Mesenchymal stem cell (in vitro differentiated cells and primary cell): ENCODE measurements at regions not wholly inside any gene's neighbourhood (a gene's known extent, or its start where the extent isn't known, plus 50 kb on each side); places are given as distances from the start of the nearest gene placed in this dataset.

Experiments
- DNase-seq: peaks from one replicate; pipeline ENCODE4 v3.0.0-alpha.2; 2013
- H2AFZ ChIP-seq: one replicate; pipeline ENCODE4 v1.6.1; 2013; ENCODE audit warnings: low read depth, mild to moderate bottlenecking, control low read depth, inconsistent platforms, low read length, moderate library complexity
- H2AK5ac ChIP-seq: 2 replicates; pipeline ENCODE4 v1.6.1; 2013; ENCODE audit warnings: low read length, moderate library complexity, mild to moderate bottlenecking, inconsistent platforms; ENCODE audit not compliant: severe bottlenecking
- H2BK120ac ChIP-seq: one replicate; pipeline ENCODE4 v1.6.1; 2013; ENCODE audit warnings: low read depth, mild to moderate bottlenecking, inconsistent platforms, low read length, moderate library complexity
- H2BK12ac ChIP-seq, 2 experiments: one replicate each; pipeline ENCODE4 v1.6.1; 2013; ENCODE audit warnings: inconsistent platforms in 2 of 2, low read length in 2 of 2, mild to moderate bottlenecking in 2 of 2, moderate library complexity in 2 of 2, control low read depth in 1 of 2
- H2BK15ac ChIP-seq: one replicate; pipeline ENCODE4 v1.6.1; 2013; ENCODE audit warnings: mild to moderate bottlenecking, low read depth, inconsistent platforms; ENCODE audit not compliant: poor library complexity, severe bottlenecking
- H2BK5ac ChIP-seq: 2 replicates; pipeline ENCODE4 v1.6.1; 2013; ENCODE audit warnings: low read depth, mild to moderate bottlenecking, low read length, control low read depth, inconsistent platforms; ENCODE audit not compliant: poor library complexity, severe bottlenecking
- H3K14ac ChIP-seq, 2 experiments: one replicate each; pipeline ENCODE4 v1.6.1; 2013; ENCODE audit warnings: inconsistent platforms in 2 of 2, low read length in 2 of 2, control low read depth in 1 of 2, mild to moderate bottlenecking in 1 of 2, moderate library complexity in 1 of 2
- H3K18ac ChIP-seq, 2 experiments: one replicate each; pipeline ENCODE4 v1.6.1; 2013; ENCODE audit warnings: inconsistent platforms in 2 of 2, low read length in 2 of 2, control low read depth in 1 of 2, low read depth in 1 of 2, mild to moderate bottlenecking in 1 of 2
- H3K23ac ChIP-seq, 2 experiments: one replicate each; pipeline ENCODE4 v1.6.1; 2013; ENCODE audit warnings: inconsistent platforms in 2 of 2, low read length in 2 of 2, mild to moderate bottlenecking in 2 of 2, moderate library complexity in 2 of 2, control low read depth in 1 of 2
- H3K27ac ChIP-seq: 2 replicates; pipeline ENCODE4 v1.5.1; 2013; ENCODE audit warnings: mild to moderate bottlenecking, moderate library complexity, low read length, control low read depth, inconsistent platforms; ENCODE audit not compliant: poor library complexity, severe bottlenecking
- H3K27me3 ChIP-seq, 2 experiments: 2 replicates each; pipeline versions ENCODE4 v1.6.1 to v1.7.0; 2013; ENCODE audit warnings: low read length in 2 of 2, mild to moderate bottlenecking in 2 of 2, moderate library complexity in 2 of 2, control low read depth in 1 of 2, inconsistent platforms in 1 of 2; ENCODE audit not compliant: control insufficient read depth in 1 of 2, insufficient read depth in 1 of 2
- H3K36me3 ChIP-seq, 2 experiments: 2 replicates each; pipeline versions ENCODE4 v1.6.1 to v1.7.0; 2013; ENCODE audit warnings: low read length in 2 of 2, control low read depth in 1 of 2, inconsistent platforms in 1 of 2, low read depth in 1 of 2, mild to moderate bottlenecking in 1 of 2; ENCODE audit not compliant: insufficient read depth in 2 of 2, control insufficient read depth in 1 of 2
- H3K4ac ChIP-seq, 2 experiments: one replicate each; pipeline ENCODE4 v1.6.1; 2013; ENCODE audit warnings: inconsistent platforms in 2 of 2, low read length in 2 of 2, mild to moderate bottlenecking in 2 of 2, moderate library complexity in 2 of 2, control low read depth in 1 of 2, low read depth in 1 of 2
- H3K4me1 ChIP-seq: 2 replicates; pipeline ENCODE4 v1.6.1; 2013; ENCODE audit warnings: low read depth, low read length, control low read depth; ENCODE audit not compliant: control insufficient read depth, insufficient read depth
- H3K4me2 ChIP-seq: 2 replicates; pipeline ENCODE4 v1.6.1; 2013; ENCODE audit warnings: low read length, mild to moderate bottlenecking, inconsistent platforms; ENCODE audit not compliant: poor library complexity, severe bottlenecking
- H3K4me3 ChIP-seq, 2 experiments: 2 replicates each; pipeline versions ENCODE4 v1.5.1 to v1.7.0; 2013; ENCODE audit warnings: low read length in 2 of 2, mild to moderate bottlenecking in 2 of 2, control low read depth in 1 of 2, low read depth in 1 of 2; ENCODE audit not compliant: insufficient read depth in 1 of 2
- H3K79me1 ChIP-seq: replicated peaks from 2 replicates; pipeline ENCODE4 v1.6.1; 2013; ENCODE audit warnings: mild to moderate bottlenecking, control low read depth, low read length, inconsistent platforms; ENCODE audit not compliant: poor library complexity, severe bottlenecking
- H3K9ac ChIP-seq: 2 replicates; pipeline ENCODE4 v1.7.0; 2013; ENCODE audit warnings: mild to moderate bottlenecking, low read length, moderate library complexity
- H3K9me3 ChIP-seq: 2 replicates; pipeline ENCODE4 v1.7.0; 2013; ENCODE audit warnings: mild to moderate bottlenecking, low read length; ENCODE audit not compliant: control insufficient read depth
- H4K8ac ChIP-seq: one replicate; pipeline ENCODE4 v1.6.1; 2013; ENCODE audit warnings: inconsistent platforms, mild to moderate bottlenecking, low read length, moderate library complexity
- H4K91ac ChIP-seq: one replicate; pipeline ENCODE4 v1.6.1; 2013; ENCODE audit warnings: mild to moderate bottlenecking, low read length, inconsistent platforms
- WGBS: methylation state at CpG from one replicate; pipeline ENCODE4 v1.1.7; 2013; ENCODE audit warnings: mixed read lengths; 5-methylcytosine and 5-hydroxymethylcytosine counted together

GRCh38 chr11:71333473-71333872 lies 81.1 kb upstream of the SHANK2 start:
- Histone ChIP-seq H2BK15ac (no peak overlapping the region), H3K9me3 (peaks cover 8% of the 10 kb centered on the region), H2BK12ac (no peak overlapping the region), H3K27ac (no peak overlapping the region), H3K23ac (no peak overlapping the region), H3K4me2 (no peak overlapping the region), H3K4ac (no peak overlapping the region), H3K79me1 (no peaks in the 10 kb centered on the region), H3K4me3 (no peak overlapping the region), H3K9ac (no peak overlapping the region), H2AK5ac (no peak overlapping the region), H3K27me3 (peaks cover 24 to 68% of the 10 kb centered on the region in 2 experiments), H4K91ac (no peak overlapping the region), H3K36me3 (no peaks in the 10 kb centered on the region), H3K4me1 (no peaks in the 10 kb centered on the region), H4K8ac (no peak overlapping the region), H3K18ac (no peak overlapping the region), H2AFZ (no peak overlapping the region), H2BK5ac (no peak overlapping the region), H3K14ac (no peak overlapping the region), H2BK120ac (no peak overlapping the region)
- no peak for DNase-seq
- 70% methylated on average over 6 of the region's 6 CpGs for WGBS

GRCh38 chr11:71332447-71332846 lies 80.1 kb upstream of the SHANK2 start:
- no peak overlapping the region for H4K8ac ChIP-seq
- no peak overlapping the region for H4K91ac ChIP-seq
- no peaks in the 10 kb centered on the region for H3K36me3 ChIP-seq
- H3K14ac ChIP-seq = no peak overlapping the region
- no peak overlapping the region for H3K9ac ChIP-seq
- no peak overlapping the region for H2BK15ac ChIP-seq
- no peaks in the 10 kb centered on the region for H3K79me1 ChIP-seq
- WGBS = 82% methylated on average over 3 of the region's 5 CpGs
- H3K4me2 ChIP-seq = no peak overlapping the region
- no peak overlapping the region for H3K4ac ChIP-seq
- DNase-seq = no peak
- peaks cover 23 to 68% of the 10 kb centered on the region in 2 experiments for H3K27me3 ChIP-seq
- no peak overlapping the region for H2BK12ac ChIP-seq
- no peaks in the 10 kb centered on the region for H3K4me1 ChIP-seq
- no peak overlapping the region for H2BK120ac ChIP-seq
- H3K4me3 ChIP-seq = no peak overlapping the region
- no peak overlapping the region for H3K27ac ChIP-seq
- H2AFZ ChIP-seq = no peak overlapping the region
- peaks cover 8% of the 10 kb centered on the region for H3K9me3 ChIP-seq
- no peak overlapping the region for H2AK5ac ChIP-seq
- no peak overlapping the region for H3K18ac ChIP-seq
- H2BK5ac ChIP-seq = no peak overlapping the region
- no peak overlapping the region for H3K23ac ChIP-seq

- DNase-seq = no peak
- H3K9ac ChIP-seq = no peak overlapping the region
- H3K27me3 ChIP-seq = peaks cover 19 to 68% of the 10 kb centered on the region in 2 experiments
- no peak overlapping the region for H2AK5ac ChIP-seq
- no peak overlapping the region for H4K8ac ChIP-seq
- no peak overlapping the region for H2BK12ac ChIP-seq
- no peak overlapping the region for H3K4me2 ChIP-seq
- H3K4me3 ChIP-seq = no peak overlapping the region
- WGBS = 89% methylated on average over 3 of the region's 3 CpGs
- no peaks in the 10 kb centered on the region for H3K79me1 ChIP-seq
- no peaks in the 10 kb centered on the region for H3K4me1 ChIP-seq
- peaks cover 8% of the 10 kb centered on the region for H3K9me3 ChIP-seq
- H3K36me3 ChIP-seq = no peaks in the 10 kb centered on the region
- no peak overlapping the region for H3K27ac ChIP-seq
- H2AFZ ChIP-seq = no peak overlapping the region
- H3K23ac ChIP-seq = no peak overlapping the region
- H4K91ac ChIP-seq = no peak overlapping the region
- no peak overlapping the region for H2BK5ac ChIP-seq
- H3K18ac ChIP-seq = no peak overlapping the region
- H3K4ac ChIP-seq = no peak overlapping the region
- no peak overlapping the region for H2BK15ac ChIP-seq
- H3K14ac ChIP-seq = no peak overlapping the region
- H2BK120ac ChIP-seq = no peak overlapping the region
Observed at GRCh38 chr11:71332046-71332445, 79.7 kb upstream of the SHANK2 start.

- Histone ChIP-seq H3K79me1 (no peaks in the 10 kb centered on the region), H3K27me3 (peaks cover 15 to 68% of the 10 kb centered on the region in 2 experiments), H3K4me3 (no peak overlapping the region), H3K23ac (no peak overlapping the region), H3K36me3 (no peaks in the 10 kb centered on the region), H4K8ac (no peak overlapping the region), H4K91ac (no peak overlapping the region), H3K4ac (no peak overlapping the region), H3K9ac (no peak overlapping the region), H2AK5ac (no peak overlapping the region), H3K9me3 (peaks cover 8% of the 10 kb centered on the region), H3K14ac (no peak overlapping the region), H3K4me1 (no peaks in the 10 kb centered on the region), H2AFZ (no peak overlapping the region), H2BK15ac (no peak overlapping the region), H2BK12ac (no peak overlapping the region), H2BK120ac (no peak overlapping the region), H3K27ac (no peak overlapping the region), H3K18ac (no peak overlapping the region), H2BK5ac (no peak overlapping the region), H3K4me2 (no peak overlapping the region)
- no peak for DNase-seq
- WGBS = 80% methylated on average over 3 of the region's 3 CpGs
Observed at GRCh38 chr11:71331631-71332030, 79.3 kb upstream of the SHANK2 start.
